Hepatocyte (in vitro differentiated cells): ENCODE measurements at regions not wholly inside any gene's neighbourhood (a gene's known extent, or its start where the extent isn't known, plus 50 kb on each side); places are given as distances from the start of the nearest gene placed in this dataset.

Experiments used
- DNase-seq: peaks from one replicate; pipeline ENCODE4 v3.0.0-alpha.2; 2016; ENCODE audit warnings: low spot score
- H2AFZ ChIP-seq: fragments of 200-600 bp; sonication (generic); 2 replicates; pipeline ENCODE4 v1.6.0; 2016; ENCODE audit warnings: antibody characterized with exemption, mild to moderate bottlenecking
- H3K27ac ChIP-seq: fragments of 200-600 bp; sonication (generic); 2 replicates; pipeline ENCODE4 v1.5.1; 2016; ENCODE audit warnings: mild to moderate bottlenecking
- H3K27me3 ChIP-seq: fragments of 200-600 bp; sonication (generic); 2 replicates; pipeline ENCODE4 v1.6.1; 2016
- H3K36me3 ChIP-seq: fragments of 200-600 bp; sonication (generic); replicated peaks from 2 replicates; pipeline ENCODE4 v1.5.1; 2016; ENCODE audit warnings: low read depth; ENCODE audit not compliant: insufficient read depth
- H3K4me1 ChIP-seq: fragments of 200-600 bp; sonication (generic); 2 replicates; pipeline ENCODE4 v1.5.1; 2016; ENCODE audit warnings: mild to moderate bottlenecking, moderate library complexity; ENCODE audit not compliant: insufficient read depth
- H3K4me2 ChIP-seq: fragments of 200-600 bp; sonication (generic); 2 replicates; pipeline ENCODE4 v1.6.0; 2016
- H3K4me3 ChIP-seq: fragments of 200-600 bp; sonication (generic); 2 replicates; pipeline ENCODE4 v1.5.1; 2016; ENCODE audit warnings: mild to moderate bottlenecking
- H3K79me2 ChIP-seq: fragments of 200-600 bp; sonication (generic); 2 replicates; pipeline ENCODE4 v1.6.0; 2017; ENCODE audit warnings: mild to moderate bottlenecking
- H3K9me2 ChIP-seq: fragments of 200-600 bp; sonication (generic); replicated peaks from 2 replicates; pipeline ENCODE4 v1.6.0; 2017; ENCODE audit warnings: mild to moderate bottlenecking; ENCODE audit not compliant: insufficient read depth
- H3K9me3 ChIP-seq: fragments of 200-600 bp; sonication (generic); 2 replicates; pipeline ENCODE4 v1.5.1; 2016; ENCODE audit warnings: low read depth, mild to moderate bottlenecking
- H4K20me1 ChIP-seq: fragments of 200-600 bp; sonication (generic); 2 replicates; pipeline ENCODE4 v1.6.0; 2016; ENCODE audit warnings: mild to moderate bottlenecking; ENCODE audit not compliant: insufficient read depth, poor library complexity, severe bottlenecking
- EZH2 ChIP-seq: fragments of 200-600 bp; sonication (generic); IDR thresholded peaks from 2 replicates; pipeline ENCODE4 v1.6.1; 2016; ENCODE audit warnings: antibody characterized with exemption, mild to moderate bottlenecking, borderline replicate concordance
- EZH2phosphoT487 ChIP-seq: fragments of 200-600 bp; sonication (generic); IDR thresholded peaks from one replicate; pipeline ENCODE4 v1.6.1; 2018; ENCODE audit warnings: antibody characterized with exemption, mild to moderate bottlenecking, low read depth, moderate library complexity; ENCODE audit not compliant: unreplicated experiment, severe bottlenecking
- WGBS: methylation state at CpG from one replicate; pipeline ENCODE4 v1.1.6; 2016; ENCODE audit warnings: low lambda C conversion rate; ENCODE audit errors: missing lambda C conversion rate; 5-methylcytosine and 5-hydroxymethylcytosine counted together
- TF ChIP-seq, protein P1 (sequence below): fragments of 200-600 bp; sonication (generic); IDR thresholded peaks from 2 replicates; pipeline ENCODE4 v1.5.1; 2016; ENCODE audit warnings: antibody characterized with exemption, mild to moderate bottlenecking; ENCODE audit not compliant: poor library complexity

DNA sequence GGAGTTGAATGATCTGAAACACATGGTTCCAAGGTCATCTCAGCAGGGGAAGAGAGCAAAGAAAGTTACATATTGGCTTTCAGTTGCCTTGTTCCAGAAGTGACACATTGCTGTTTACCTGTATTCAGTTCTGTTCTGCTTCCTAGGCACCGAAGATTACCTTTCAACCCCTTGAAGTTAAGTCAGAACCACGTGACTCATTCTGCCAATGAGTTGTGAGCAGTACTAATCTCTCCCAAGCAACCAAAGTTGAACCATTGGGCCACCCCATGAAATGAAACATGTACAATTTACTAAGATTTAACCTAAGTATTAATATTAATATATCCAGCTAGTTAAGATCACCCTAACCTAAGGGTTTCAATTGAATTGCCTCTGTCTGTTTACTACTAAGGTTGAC, 439.2 kb upstream of the MAF start:
- Histone ChIP-seq H3K27ac (no peak overlapping the region), H3K9me2 (no peaks in the 10 kb centered on the region), H3K4me2 (no peak overlapping the region), H3K4me1 (no peaks in the 10 kb centered on the region), H3K9me3 (no peaks in the 10 kb centered on the region), H3K4me3 (no peak overlapping the region), H2AFZ (no peak overlapping the region), H3K36me3 (no peaks in the 10 kb centered on the region), H4K20me1 (no peaks in the 10 kb centered on the region), H3K79me2 (no peaks in the 10 kb centered on the region), H3K27me3 (no peaks in the 10 kb centered on the region)
- DNase-seq = no peak
- WGBS = 87% methylated on average over 2 of the region's 2 CpGs
- no peak for TF ChIP-seq EZH2phosphoT487
- TF ChIP-seq EZH2 = no peak
- TF ChIP-seq, protein P1, sequence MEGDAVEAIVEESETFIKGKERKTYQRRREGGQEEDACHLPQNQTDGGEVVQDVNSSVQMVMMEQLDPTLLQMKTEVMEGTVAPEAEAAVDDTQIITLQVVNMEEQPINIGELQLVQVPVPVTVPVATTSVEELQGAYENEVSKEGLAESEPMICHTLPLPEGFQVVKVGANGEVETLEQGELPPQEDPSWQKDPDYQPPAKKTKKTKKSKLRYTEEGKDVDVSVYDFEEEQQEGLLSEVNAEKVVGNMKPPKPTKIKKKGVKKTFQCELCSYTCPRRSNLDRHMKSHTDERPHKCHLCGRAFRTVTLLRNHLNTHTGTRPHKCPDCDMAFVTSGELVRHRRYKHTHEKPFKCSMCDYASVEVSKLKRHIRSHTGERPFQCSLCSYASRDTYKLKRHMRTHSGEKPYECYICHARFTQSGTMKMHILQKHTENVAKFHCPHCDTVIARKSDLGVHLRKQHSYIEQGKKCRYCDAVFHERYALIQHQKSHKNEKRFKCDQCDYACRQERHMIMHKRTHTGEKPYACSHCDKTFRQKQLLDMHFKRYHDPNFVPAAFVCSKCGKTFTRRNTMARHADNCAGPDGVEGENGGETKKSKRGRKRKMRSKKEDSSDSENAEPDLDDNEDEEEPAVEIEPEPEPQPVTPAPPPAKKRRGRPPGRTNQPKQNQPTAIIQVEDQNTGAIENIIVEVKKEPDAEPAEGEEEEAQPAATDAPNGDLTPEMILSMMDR = no peak

GRCh38 chr16:80038566-80038965, 438.0 kb upstream of the MAF start:
- DNase-seq = no peak
- H3K4me3 ChIP-seq = no peak overlapping the region
- H3K27ac ChIP-seq = no peak overlapping the region
- no peaks in the 10 kb centered on the region for H3K36me3 ChIP-seq
- no peak overlapping the region for H2AFZ ChIP-seq
- H4K20me1 ChIP-seq = no peaks in the 10 kb centered on the region
- H3K4me1 ChIP-seq = no peaks in the 10 kb centered on the region
- no peak overlapping the region for H3K4me2 ChIP-seq
- no peaks in the 10 kb centered on the region for H3K79me2 ChIP-seq
- no peaks in the 10 kb centered on the region for H3K9me2 ChIP-seq
- 85% methylated on average over 6 of the region's 6 CpGs for WGBS
- no peak for TF ChIP-seq EZH2
- TF ChIP-seq, protein P1 = no peak
- TF ChIP-seq EZH2phosphoT487 = no peak
- H3K9me3 ChIP-seq = no peaks in the 10 kb centered on the region
- H3K27me3 ChIP-seq = no peaks in the 10 kb centered on the region

GRCh38 chr16:80034948-80035663, 434.6 kb upstream of the MAF start:
- no peaks in the 10 kb centered on the region for H3K27me3 ChIP-seq
- no peak overlapping the region for H3K27ac ChIP-seq
- H3K9me3 ChIP-seq = no peaks in the 10 kb centered on the region
- DNase-seq = no peak
- no peaks in the 10 kb centered on the region for H3K9me2 ChIP-seq
- H2AFZ ChIP-seq = no peak overlapping the region
- no peak for TF ChIP-seq EZH2phosphoT487
- TF ChIP-seq, protein P1 = no peak
- TF ChIP-seq EZH2 = no peak
- no peak overlapping the region for H3K4me2 ChIP-seq
- H3K79me2 ChIP-seq = no peaks in the 10 kb centered on the region
- H3K4me1 ChIP-seq = no peaks in the 10 kb centered on the region
- no peaks in the 10 kb centered on the region for H4K20me1 ChIP-seq
- H3K36me3 ChIP-seq = no peaks in the 10 kb centered on the region
- WGBS = 83% methylated on average over 8 of the region's 8 CpGs
- H3K4me3 ChIP-seq = no peak overlapping the region

GRCh38 chr16:80034469-80034826, 433.9 kb upstream of the MAF start:
- no peaks in the 10 kb centered on the region for H3K27me3 ChIP-seq
- 87% methylated on average over 4 of the region's 4 CpGs for WGBS
- TF ChIP-seq EZH2phosphoT487 (no peak), EZH2 (no peak)
- TF ChIP-seq, protein P1 = no peak

More at GRCh38 chr16:80034469-80034826, 433.9 kb upstream of the MAF start:
- H2AFZ ChIP-seq = no peak overlapping the region
- H3K27ac ChIP-seq = no peak overlapping the region
- no peaks in the 10 kb centered on the region for H3K4me1 ChIP-seq
- H3K79me2 ChIP-seq = no peaks in the 10 kb centered on the region
- no peaks in the 10 kb centered on the region for H4K20me1 ChIP-seq
- H3K36me3 ChIP-seq = no peaks in the 10 kb centered on the region
- DNase-seq = no peak
- no peak overlapping the region for H3K4me3 ChIP-seq
- no peaks in the 10 kb centered on the region for H3K9me3 ChIP-seq
- H3K4me2 ChIP-seq = no peak overlapping the region
- no peaks in the 10 kb centered on the region for H3K9me2 ChIP-seq
